Spleen (tissue), 11 donors: ENCODE measurements at regions not wholly inside any gene's neighbourhood (a gene's known extent, or its start where the extent isn't known, plus 50 kb on each side); places are given as distances from the start of the nearest gene placed in this dataset.

ENCODE experiments used
- DNase-seq: peaks from one replicate; pipeline ENCODE4 v3.0.0-alpha.2; 2020
- H3K27ac ChIP-seq, 8 donors: fragments of 200-600 bp; sonication (generic) in 7 of 8; 1 replicate in 4 of 8; 2 replicates in 4 of 8; pipeline versions ENCODE4 v1.5.0 to v1.8.0; 2016 to 2021; ENCODE audit warnings: inconsistent platforms in 4 of 8, mild to moderate bottlenecking in 4 of 8, moderate library complexity in 1 of 8
- H3K27me3 ChIP-seq, 7 donors: fragments of 200-600 bp; sonication (generic) in 6 of 7; replicated peaks in 1 of 7; 1 replicate in 4 of 7; 2 replicates in 3 of 7; pipeline versions ENCODE4 v1.5.0 to v1.8.0; 2016 to 2021; ENCODE audit warnings: inconsistent platforms in 3 of 7, mild to moderate bottlenecking in 1 of 7
- H3K36me3 ChIP-seq, 6 donors: fragments of 200-600 bp; sonication (generic) in 5 of 6; 1 replicate in 4 of 6; 2 replicates in 2 of 6; pipeline versions ENCODE4 v1.5.0 to v1.8.0; 2016 to 2021; ENCODE audit warnings: inconsistent platforms in 2 of 6
- H3K4me1 ChIP-seq, 6 donors: fragments of 200-600 bp; sonication (generic) in 5 of 6; 1 replicate in 3 of 6; 2 replicates in 3 of 6; pipeline versions ENCODE4 v1.5.0 to v1.8.0; 2016 to 2021; ENCODE audit warnings: inconsistent platforms in 3 of 6
- H3K4me3 ChIP-seq, 8 donors: fragments of 200-600 bp; sonication (generic) in 7 of 8; 1 replicate in 4 of 8; 2 replicates in 4 of 8; pipeline versions ENCODE4 v1.5.0 to v1.8.0; 2016 to 2021; ENCODE audit warnings: inconsistent platforms in 4 of 8, mild to moderate bottlenecking in 4 of 8, moderate library complexity in 2 of 8
- H3K9me3 ChIP-seq, 8 donors: fragments of 200-600 bp; sonication (generic) in 7 of 8; 1 replicate in 4 of 8; 2 replicates in 4 of 8; pipeline versions ENCODE4 v1.5.0 to v1.8.0; 2016 to 2021; ENCODE audit warnings: inconsistent platforms in 4 of 8
- CTCF ChIP-seq, 11 experiments: fragments of 200-600 bp in 7 of 11; fragments of 450-650 bp in 4 of 11; sonication (generic) in 4 of 11; IDR thresholded peaks in 8 of 11; conservative IDR thresholded peaks in 3 of 11; 1 replicate in 7 of 11; 2 replicates in 4 of 11; pipeline versions ENCODE4 v1.4.0 to v1.8.0; 2016 to 2021; ENCODE audit warnings: antibody characterized with exemption in 11 of 11, inconsistent platforms in 4 of 11, mild to moderate bottlenecking in 1 of 11
- POLR2A ChIP-seq, 3 donors: fragments of 450-650 bp; IDR thresholded peaks; one replicate each; pipeline ENCODE4 v1.5.1; 2017; ENCODE audit warnings: antibody characterized with exemption in 3 of 3, mild to moderate bottlenecking in 1 of 3
- POLR2AphosphoS5 ChIP-seq, 3 donors: sonication (generic); formaldehyde crosslinking; IDR thresholded peaks; one replicate each; pipeline ENCODE4 v1.5.1; 2017; ENCODE audit warnings: antibody characterized with exemption in 3 of 3
- WGBS, 5 donors: extraction: QIAGEN DNeasy Blood & Tissue Kit in 3 of 5; methylation state at CpG; one replicate each; pipeline versions ENCODE4 v1.1.5 to v1.1.7; 2013 to 2018; 5-methylcytosine and 5-hydroxymethylcytosine counted together
- intact Hi-C: fragments of 100-400 bp; cut with DNase I; formaldehyde crosslinking; loops from one replicate; pipeline ENCODE4 v1.15.0; 2023; ENCODE audit warnings: low total_unique reads
- donor health status: healthy with polysubstance abuse.
- donor health status: DM: no; HTN: no; CAD: no; lungs with moderate emphysema.
- donor health status: DM: no; HTN: no; CAD: no.
- donor health status: Bipolar disorder and iron deficiency.
- donor health status: healthy.
- donor health status: DM: no; HTN: no; CAD: no.
- donor health status: DM: yes; HTN: yes; CAD: no.

- H3K27me3 ChIP-seq, result no peaks in the 10 kb centered on the region
- no peaks in the 10 kb centered on the region for H3K4me1 ChIP-seq
- 93 to 98% (median 95%) methylated on average over 1 of the region's 1 CpG for WGBS, 5 donors
- intact Hi-C loops, result no loop called here
- TF ChIP-seq CTCF (IDR thresholded peaks at IDR 0.05 in 8 of 11, conservative IDR thresholded peaks at IDR 0.05 in 3 of 11) (no peak), POLR2A (IDR thresholded peaks at IDR 0.05) (no peak), POLR2AphosphoS5 (IDR thresholded peaks at IDR 0.05) (no peak)
- peaks cover 0 to 28% (median 16%) of the 10 kb centered on the region in 8 donors for H3K9me3 ChIP-seq
- no peak overlapping the region for H3K4me3 ChIP-seq
- no peak overlapping the region for H3K27ac ChIP-seq
- no peak for DNase-seq
- H3K36me3 ChIP-seq, result no peaks in the 10 kb centered on the region
Observed at GRCh38 chr3:82222401-82222800, 461.0 kb upstream of the GBE1 start.

- Histone ChIP-seq H3K4me1 (no peaks in the 10 kb centered on the region), H3K36me3 (no peaks in the 10 kb centered on the region), H3K27ac (no peak overlapping the region), H3K9me3 (no peaks in the 10 kb centered on the region), H3K27me3 (no peaks in the 10 kb centered on the region), H3K4me3 (no peak overlapping the region)
- intact Hi-C loops, result no loop called here
- DNase-seq, result no peak
- TF ChIP-seq POLR2A (IDR thresholded peaks at IDR 0.05), result no peak
- WGBS, 5 donors, result 71 to 94% (median 86%) methylated on average over 4 of the region's 4 CpGs
Observed at GRCh38 chr3:82217571-82217970, 456.1 kb upstream of the GBE1 start.

DNA sequence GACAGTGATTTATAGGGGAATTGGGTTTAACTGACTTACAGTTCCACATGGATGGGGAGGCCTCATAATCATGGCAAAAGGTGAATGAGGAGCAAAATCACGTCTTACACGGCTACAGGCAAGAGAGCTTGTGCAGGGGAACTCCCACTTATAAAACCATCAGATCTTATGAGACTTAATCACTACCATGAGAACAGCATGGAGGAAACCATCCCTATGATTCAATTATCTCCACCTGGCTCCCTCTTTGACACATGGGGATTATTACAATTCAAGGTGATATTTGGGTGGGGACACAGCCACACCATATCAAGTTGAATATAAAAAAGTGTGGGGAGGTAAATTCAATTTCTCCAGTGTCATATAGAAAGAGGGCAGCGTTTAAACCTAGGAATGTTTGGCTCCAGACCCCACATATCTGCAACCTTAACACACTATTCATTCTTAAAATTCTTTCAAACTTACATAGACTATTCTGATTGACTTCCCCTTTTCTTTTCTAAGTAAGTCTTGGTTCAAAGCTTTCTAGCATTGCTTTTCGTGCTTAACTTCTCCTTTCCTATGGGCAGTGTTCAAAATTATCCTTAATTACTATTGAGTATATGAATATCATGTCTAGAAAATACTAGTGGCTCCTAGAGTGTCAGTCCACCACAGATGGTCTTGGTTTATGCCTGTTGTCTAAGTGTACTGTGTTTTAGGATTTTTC, 446.7 kb upstream of the GBE1 start:
- TF ChIP-seq POLR2AphosphoS5 (IDR thresholded peaks at IDR 0.05), result no peak
- TF ChIP-seq POLR2A (IDR thresholded peaks at IDR 0.05), result no peak
- TF ChIP-seq CTCF (IDR thresholded peaks at IDR 0.05 in 8 of 11, conservative IDR thresholded peaks at IDR 0.05 in 3 of 11), result no peak
- no peak for DNase-seq
- Histone ChIP-seq H3K27ac (no peak overlapping the region), H3K9me3 (peaks cover 0 to 12% (median 0%) of the 10 kb centered on the region in 8 donors), H3K4me1 (no peaks in the 10 kb centered on the region), H3K27me3 (no peaks in the 10 kb centered on the region), H3K36me3 (no peaks in the 10 kb centered on the region), H3K4me3 (no peak overlapping the region)
- intact Hi-C loops, result no loop called here
- WGBS, 5 donors, result 35 to 58% (median 57%) methylated on average over 4 of the region's 4 CpGs

DNA sequence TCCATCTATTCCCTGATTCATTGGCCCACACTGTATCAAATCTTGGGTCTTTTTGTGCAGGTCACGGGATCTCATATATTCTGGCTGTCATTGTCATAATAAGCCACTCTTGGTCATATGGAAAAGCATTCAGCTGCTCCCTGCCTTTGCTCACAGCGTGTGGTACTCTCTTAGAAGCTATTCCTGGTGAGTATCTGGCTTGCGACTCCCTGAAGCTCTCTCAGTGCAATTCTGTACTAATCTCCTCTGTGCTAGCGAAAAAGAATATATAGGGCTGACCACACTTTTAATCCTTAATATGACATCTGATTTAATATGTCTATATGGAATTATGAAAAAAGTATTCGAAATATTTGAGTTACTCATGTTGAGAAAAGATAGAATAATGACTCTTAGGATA, 440.8 kb upstream of the GBE1 start:
- peaks cover 0 to 9% (median 0%) of the 10 kb centered on the region in 8 donors for H3K9me3 ChIP-seq
- WGBS, 5 donors, result 67 to 77% (median 74%) methylated on average over 5 of the region's 5 CpGs
- TF ChIP-seq POLR2AphosphoS5 (IDR thresholded peaks at IDR 0.05) (no peak), CTCF (IDR thresholded peaks at IDR 0.05 in 8 of 11, conservative IDR thresholded peaks at IDR 0.05 in 3 of 11) (no peak), POLR2A (IDR thresholded peaks at IDR 0.05) (no peak)
- DNase-seq, result no peak
- no peaks in the 10 kb centered on the region for H3K36me3 ChIP-seq
- H3K27me3 ChIP-seq, result no peaks in the 10 kb centered on the region
- H3K27ac ChIP-seq, result no peak overlapping the region
- intact Hi-C loops, result no loop called here
- H3K4me1 ChIP-seq, result no peaks in the 10 kb centered on the region
- H3K4me3 ChIP-seq, result no peak overlapping the region
